Lower lobe of right lung (tissue), 2 donors: ENCODE measurements at regions not wholly inside any gene's neighbourhood (a gene's known extent, or its start where the extent isn't known, plus 50 kb on each side); places are given as distances from the start of the nearest gene placed in this dataset.

ENCODE experiments used
- ATAC-seq, 2 donors: fragments of 200-7000 bp; cut with Tn5 transposase; one replicate each; pipeline ENCODE4 v1.9.1; 2020 to 2022; ENCODE audit warnings: mild to moderate bottlenecking in 2 of 2, moderate library complexity in 2 of 2
- DNase-seq: peaks from one replicate; pipeline ENCODE4 v3.0.0-alpha.2; 2020
- H3K27ac ChIP-seq: fragments of 200-600 bp; one replicate; pipeline ENCODE4 v1.8.0; 2022
- H3K27me3 ChIP-seq: fragments of 200-600 bp; one replicate; pipeline ENCODE4 v1.8.0; 2022; ENCODE audit warnings: low read depth
- H3K36me3 ChIP-seq: fragments of 200-600 bp; one replicate; pipeline ENCODE4 v1.8.0; 2022; ENCODE audit warnings: mild to moderate bottlenecking
- H3K4me1 ChIP-seq: fragments of 200-600 bp; one replicate; pipeline ENCODE4 v1.8.0; 2022
- H3K4me3 ChIP-seq: fragments of 200-600 bp; one replicate; pipeline ENCODE4 v1.8.0; 2022; ENCODE audit warnings: mild to moderate bottlenecking
- H3K9me3 ChIP-seq: fragments of 200-600 bp; one replicate; pipeline ENCODE4 v1.8.0; 2022
- CTCF ChIP-seq: fragments of 200-600 bp; IDR thresholded peaks from one replicate; pipeline ENCODE4 v1.8.0; 2022; ENCODE audit warnings: antibody characterized with exemption, mild to moderate bottlenecking
- intact Hi-C: fragments of 100-400 bp; cut with DNase I; formaldehyde crosslinking; loops from one replicate; pipeline ENCODE4 v1.11.0; 2022
- donor health status: DM: no; HTN: yes; CAD: no; lungs with severe emphysema.

DNA sequence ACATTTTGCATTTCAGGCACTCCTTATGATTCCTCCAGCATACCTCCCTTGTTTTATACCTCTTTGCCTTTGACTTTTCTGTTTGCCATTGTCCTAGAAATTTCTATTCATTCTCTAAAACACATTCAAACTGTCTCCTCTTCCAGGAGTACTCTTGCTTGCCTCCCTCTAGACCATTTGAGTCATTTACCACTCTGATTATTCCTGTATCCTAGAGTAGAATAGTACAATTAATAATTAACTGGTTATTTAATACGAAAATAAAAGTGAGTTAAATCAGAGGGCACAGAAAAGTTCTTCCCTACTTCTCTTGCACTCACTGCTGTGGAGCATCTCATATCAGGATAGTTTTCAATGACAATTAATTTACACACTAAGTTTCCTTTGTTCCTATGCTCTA lies 290.2 kb upstream of the RORA start:
- DNase-seq (no peak), ATAC-seq (no peak)
- no peaks in the 10 kb centered on the region for H3K27me3 ChIP-seq
- H3K27ac ChIP-seq, result no peak overlapping the region
- no peaks in the 10 kb centered on the region for H3K9me3 ChIP-seq
- TF ChIP-seq CTCF, result no peak
- H3K36me3 ChIP-seq, result no peaks in the 10 kb centered on the region
- H3K4me3 ChIP-seq, result no peak overlapping the region
- intact Hi-C loops, result no loop called here
- H3K4me1 ChIP-seq, result no peaks in the 10 kb centered on the region

- TF ChIP-seq CTCF, result no peak
- H3K4me1 ChIP-seq, result no peaks in the 10 kb centered on the region
- H3K27ac ChIP-seq, result no peak overlapping the region
- no peaks in the 10 kb centered on the region for H3K27me3 ChIP-seq
- H3K36me3 ChIP-seq, result no peaks in the 10 kb centered on the region
- DNase-seq (no peak), ATAC-seq (no peak)
- intact Hi-C loops, result no loop called here
- no peak overlapping the region for H3K4me3 ChIP-seq
- H3K9me3 ChIP-seq, result no peaks in the 10 kb centered on the region
Observed at GRCh38 chr15:61518191-61518950, 289.3 kb upstream of the RORA start.

- H3K36me3 ChIP-seq, result no peaks in the 10 kb centered on the region
- TF ChIP-seq CTCF, result no peak
- DNase-seq, result no peak
Observed at GRCh38 chr15:61517776-61518175, 288.7 kb upstream of the RORA start.

GRCh38 chr15:61517335-61517734 lies 288.2 kb upstream of the RORA start:
- no peak overlapping the region for H3K27ac ChIP-seq
- H3K4me1 ChIP-seq, result no peaks in the 10 kb centered on the region
- H3K9me3 ChIP-seq, result no peaks in the 10 kb centered on the region
- H3K36me3 ChIP-seq, result no peaks in the 10 kb centered on the region
- no peak for DNase-seq
- H3K4me3 ChIP-seq, result no peak overlapping the region
- no peaks in the 10 kb centered on the region for H3K27me3 ChIP-seq
- intact Hi-C loops, result no loop called here
- no peak for TF ChIP-seq CTCF
- no peak for ATAC-seq

More at GRCh38 chr15:61517776-61518175, 288.7 kb upstream of the RORA start:
- H3K4me1 ChIP-seq, result no peaks in the 10 kb centered on the region
- no peaks in the 10 kb centered on the region for H3K27me3 ChIP-seq
- no peaks in the 10 kb centered on the region for H3K9me3 ChIP-seq
- no peak for ATAC-seq
- no peak overlapping the region for H3K4me3 ChIP-seq
- H3K27ac ChIP-seq, result no peak overlapping the region
- intact Hi-C loops, result no loop called here

DNA sequence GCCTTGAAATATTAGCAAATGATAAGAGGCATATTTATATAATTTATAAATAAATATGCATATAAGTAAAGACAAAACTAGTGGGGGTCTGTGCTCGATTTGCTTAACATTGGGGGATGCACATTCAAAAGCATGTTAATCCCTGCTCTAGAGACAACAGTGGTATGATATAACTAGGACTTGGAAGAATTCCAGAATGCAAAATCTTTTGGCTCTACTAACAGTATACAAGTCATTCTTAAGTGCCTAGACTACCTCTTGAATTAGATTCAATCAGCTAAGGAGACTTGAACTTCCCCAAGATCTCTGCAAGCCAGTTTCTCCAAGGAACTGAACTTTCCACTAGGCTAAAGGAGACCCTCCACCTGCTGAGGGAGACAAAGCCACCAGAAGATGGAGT lies 282.7 kb upstream of the RORA start:
- ATAC-seq (no peak), DNase-seq (no peak)
- Histone ChIP-seq H3K36me3 (no peaks in the 10 kb centered on the region), H3K27me3 (no peaks in the 10 kb centered on the region), H3K4me3 (no peak overlapping the region), H3K27ac (no peak overlapping the region), H3K4me1 (no peaks in the 10 kb centered on the region), H3K9me3 (no peaks in the 10 kb centered on the region)
- TF ChIP-seq CTCF, result no peak
- intact Hi-C loops, result no loop called here
